ENCODE measurements at regions not wholly inside any gene's neighbourhood (a gene's known extent, or its start where the extent isn't known, plus 50 kb on each side); places are given as distances from the start of the nearest gene placed in this dataset.

GRCh38 chr9:13878241-13878711, 435.7 kb downstream of the NFIB start:
- H3K4me3 ChIP-seq: no peak overlapping the region
- peaks cover 10% of the 10 kb centered on the region for H3K9me3 ChIP-seq
- DNase-seq (ENCODE audit: low spot score) (no peak), ATAC-seq (ENCODE audit: insufficient number of reproducible peaks, low FRiP score, low read depth) (no peak)
- no peaks in the 10 kb centered on the region for H3K4me1 ChIP-seq (ENCODE audit: control insufficient read depth in 1 of 2, low read depth in 2 of 2)
- TF ChIP-seq, protein P1, sequence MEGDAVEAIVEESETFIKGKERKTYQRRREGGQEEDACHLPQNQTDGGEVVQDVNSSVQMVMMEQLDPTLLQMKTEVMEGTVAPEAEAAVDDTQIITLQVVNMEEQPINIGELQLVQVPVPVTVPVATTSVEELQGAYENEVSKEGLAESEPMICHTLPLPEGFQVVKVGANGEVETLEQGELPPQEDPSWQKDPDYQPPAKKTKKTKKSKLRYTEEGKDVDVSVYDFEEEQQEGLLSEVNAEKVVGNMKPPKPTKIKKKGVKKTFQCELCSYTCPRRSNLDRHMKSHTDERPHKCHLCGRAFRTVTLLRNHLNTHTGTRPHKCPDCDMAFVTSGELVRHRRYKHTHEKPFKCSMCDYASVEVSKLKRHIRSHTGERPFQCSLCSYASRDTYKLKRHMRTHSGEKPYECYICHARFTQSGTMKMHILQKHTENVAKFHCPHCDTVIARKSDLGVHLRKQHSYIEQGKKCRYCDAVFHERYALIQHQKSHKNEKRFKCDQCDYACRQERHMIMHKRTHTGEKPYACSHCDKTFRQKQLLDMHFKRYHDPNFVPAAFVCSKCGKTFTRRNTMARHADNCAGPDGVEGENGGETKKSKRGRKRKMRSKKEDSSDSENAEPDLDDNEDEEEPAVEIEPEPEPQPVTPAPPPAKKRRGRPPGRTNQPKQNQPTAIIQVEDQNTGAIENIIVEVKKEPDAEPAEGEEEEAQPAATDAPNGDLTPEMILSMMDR (IDR thresholded peaks at IDR 0.05): no peak
- H3K27me3 ChIP-seq (replicated peaks; ENCODE audit: insufficient read depth): no peaks in the 10 kb centered on the region
- H3K36me3 ChIP-seq: no peaks in the 10 kb centered on the region
- H3K27ac ChIP-seq: no peak overlapping the region

GRCh38 chr9:13876741-13877140, 437.2 kb downstream of the NFIB start:
- TF ChIP-seq, protein P1 (IDR thresholded peaks at IDR 0.05): no peak
- no peak overlapping the region for H3K4me3 ChIP-seq
- no peaks in the 10 kb centered on the region for H3K4me1 ChIP-seq (ENCODE audit: control insufficient read depth in 1 of 2, low read depth in 2 of 2)
- H3K27me3 ChIP-seq (replicated peaks; ENCODE audit: insufficient read depth): no peaks in the 10 kb centered on the region
- no peaks in the 10 kb centered on the region for H3K36me3 ChIP-seq
- H3K27ac ChIP-seq: no peak overlapping the region
- peaks cover 10% of the 10 kb centered on the region for H3K9me3 ChIP-seq
- ATAC-seq (ENCODE audit: insufficient number of reproducible peaks, low FRiP score, low read depth) (no peak), DNase-seq (ENCODE audit: low spot score) (no peak)

- H3K9me3 ChIP-seq: peaks cover 10% of the 10 kb centered on the region
- H3K4me1 ChIP-seq (ENCODE audit: control insufficient read depth in 1 of 2, low read depth in 2 of 2): no peaks in the 10 kb centered on the region
- H3K27ac ChIP-seq: no peak overlapping the region
- no peak for DNase-seq (ENCODE audit: low spot score)
- H3K36me3 ChIP-seq: no peaks in the 10 kb centered on the region
- TF ChIP-seq, protein P1 (IDR thresholded peaks at IDR 0.05): no peak
- no peak for ATAC-seq (ENCODE audit: insufficient number of reproducible peaks, low FRiP score, low read depth)
- no peak overlapping the region for H3K4me3 ChIP-seq
- H3K27me3 ChIP-seq (replicated peaks; ENCODE audit: insufficient read depth): no peaks in the 10 kb centered on the region
Observed at GRCh38 chr9:13873203-13873602, 440.7 kb downstream of the NFIB start.

- ATAC-seq (ENCODE audit: insufficient number of reproducible peaks, low FRiP score, low read depth): no peak
- no peak overlapping the region for H3K27ac ChIP-seq
- no peaks in the 10 kb centered on the region for H3K9me3 ChIP-seq
- TF ChIP-seq, protein P1 (IDR thresholded peaks at IDR 0.05): no peak
- no peak for DNase-seq (ENCODE audit: low spot score)
- peaks cover 0 to 5% of the 10 kb centered on the region in 2 donors for H3K4me1 ChIP-seq (ENCODE audit: control insufficient read depth in 1 of 2, low read depth in 2 of 2)
- no peak overlapping the region for H3K4me3 ChIP-seq
- H3K36me3 ChIP-seq: no peaks in the 10 kb centered on the region
- no peaks in the 10 kb centered on the region for H3K27me3 ChIP-seq (replicated peaks; ENCODE audit: insufficient read depth)
Observed at GRCh38 chr9:13868336-13868735, 445.6 kb downstream of the NFIB start.

DNA sequence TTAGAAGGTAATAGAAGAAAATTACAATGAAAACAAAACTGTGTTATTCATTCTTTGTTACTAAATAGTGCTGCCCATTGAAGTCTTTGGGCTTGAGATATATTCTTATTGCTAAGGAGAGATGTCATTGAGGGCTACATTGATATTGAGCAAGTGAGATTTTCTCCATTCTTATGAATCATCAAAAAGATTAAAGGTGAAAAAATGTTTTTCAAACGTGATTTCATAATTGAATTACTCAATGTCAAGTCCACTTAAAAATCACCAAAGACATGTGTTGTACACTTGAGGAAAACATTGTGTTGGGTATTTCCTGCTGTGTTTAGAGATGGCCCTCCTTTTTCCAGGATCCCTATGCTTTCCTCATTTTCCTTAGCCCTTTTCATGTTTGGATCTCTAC, 448.1 kb downstream of the NFIB start:
- Histone ChIP-seq H3K4me1 (ENCODE audit: control insufficient read depth in 1 of 2, low read depth in 2 of 2) (peaks cover 6 to 17% of the 10 kb centered on the region in 2 donors), H3K27ac (no peak overlapping the region), H3K9me3 (no peaks in the 10 kb centered on the region), H3K4me3 (no peak overlapping the region), H3K36me3 (no peaks in the 10 kb centered on the region), H3K27me3 (replicated peaks; ENCODE audit: insufficient read depth) (no peaks in the 10 kb centered on the region)
- no peak for DNase-seq (ENCODE audit: low spot score)
- no peak for ATAC-seq (ENCODE audit: insufficient number of reproducible peaks, low FRiP score, low read depth)
- TF ChIP-seq, protein P1 (IDR thresholded peaks at IDR 0.05): no peak

Data from thoracic aorta (tissue), 2 donors.